GM18858 (cell line): ENCODE measurements at regions not wholly inside any gene's neighbourhood (a gene's known extent, or its start where the extent isn't known, plus 50 kb on each side); places are given as distances from the start of the nearest gene placed in this dataset.
"Not testable (repeated sequence)": the region's sequence is repeated elsewhere in the genome, so short reads cannot be mapped to it uniquely, and the experiment has no call there.

Source experiments
- ATAC-seq: cut with Tn5 transposase; IDR thresholded peaks from one replicate; pipeline ENCODE4 v1.9.1; 2021; ENCODE audit not compliant: unreplicated experiment

DNA sequence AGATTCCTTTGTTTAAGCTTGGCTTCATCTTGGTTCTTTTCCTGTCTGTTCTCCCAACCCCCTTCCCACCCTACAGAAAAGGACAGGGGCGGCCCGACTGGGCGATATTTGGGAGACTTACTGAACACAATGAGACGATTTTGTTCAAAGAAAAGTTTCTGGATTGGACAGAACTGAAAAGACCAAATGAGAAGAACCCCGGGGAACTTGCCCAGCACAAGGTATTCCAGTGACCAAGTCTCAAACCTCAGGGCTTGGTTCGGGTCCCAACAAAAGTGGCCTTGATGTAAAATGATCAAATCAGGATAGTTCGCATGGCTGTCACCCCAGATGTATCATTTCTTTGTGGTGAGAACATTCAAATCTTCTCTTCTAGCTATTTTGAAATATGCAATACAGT lies 73.9 kb upstream of the LYZL2 start:
- not testable (repeated sequence) for ATAC-seq

DNA sequence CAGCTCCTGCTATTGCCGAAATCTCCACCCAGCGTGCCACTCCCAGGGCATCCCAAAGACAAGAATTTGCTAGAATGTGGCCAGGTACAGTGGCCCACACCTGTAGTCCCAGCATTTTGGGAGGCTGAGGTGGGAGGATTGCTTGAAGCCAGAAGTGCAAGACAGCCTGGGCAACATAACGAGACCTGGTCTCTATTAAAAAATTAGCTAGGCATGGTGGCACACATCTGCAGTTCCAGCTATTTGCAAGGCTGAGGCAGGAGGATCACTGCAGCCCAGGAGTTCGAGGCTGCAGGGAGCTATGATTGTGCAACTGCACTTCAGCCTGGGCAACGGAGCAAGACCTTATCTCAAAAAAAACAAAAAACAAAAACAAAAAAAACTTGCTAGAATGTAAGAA lies 73.3 kb upstream of the LYZL2 start:
- no peak for ATAC-seq

DNA sequence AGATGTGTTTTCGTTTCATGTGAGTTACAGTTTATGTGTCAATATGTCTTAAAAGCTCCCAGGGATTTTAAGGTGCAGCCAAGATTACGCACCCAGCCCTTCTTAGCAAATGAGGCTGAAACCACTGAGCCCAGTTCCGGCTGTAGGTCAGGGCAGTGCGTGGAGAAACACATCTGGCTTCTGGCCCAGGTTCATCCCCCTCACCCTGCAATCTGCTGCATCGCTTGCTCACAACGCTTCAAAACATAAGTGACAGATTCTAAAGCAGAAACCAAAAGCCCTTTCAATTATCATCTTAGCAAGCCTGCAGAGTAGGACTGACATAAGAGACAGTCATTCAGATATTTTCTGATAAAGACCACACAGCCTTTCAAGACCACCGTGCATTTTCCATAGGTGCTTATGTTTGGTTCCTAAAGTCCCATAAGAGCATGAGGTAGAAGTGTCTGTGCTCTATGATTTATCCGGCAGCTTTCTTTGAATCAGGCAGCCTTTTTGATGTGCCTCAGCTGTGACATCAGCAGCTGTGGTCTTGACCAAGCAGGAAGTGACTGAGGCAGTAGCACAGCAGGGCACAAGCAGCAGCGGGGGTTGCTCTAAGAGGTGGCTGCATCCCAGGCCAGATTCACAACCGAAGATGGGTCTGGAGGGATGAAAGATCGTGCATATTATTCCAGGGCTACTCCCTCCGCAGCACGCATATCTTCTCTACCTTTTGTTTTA lies 72.1 kb upstream of the LYZL2 start:
- ATAC-seq: peak; percentile 48

DNA sequence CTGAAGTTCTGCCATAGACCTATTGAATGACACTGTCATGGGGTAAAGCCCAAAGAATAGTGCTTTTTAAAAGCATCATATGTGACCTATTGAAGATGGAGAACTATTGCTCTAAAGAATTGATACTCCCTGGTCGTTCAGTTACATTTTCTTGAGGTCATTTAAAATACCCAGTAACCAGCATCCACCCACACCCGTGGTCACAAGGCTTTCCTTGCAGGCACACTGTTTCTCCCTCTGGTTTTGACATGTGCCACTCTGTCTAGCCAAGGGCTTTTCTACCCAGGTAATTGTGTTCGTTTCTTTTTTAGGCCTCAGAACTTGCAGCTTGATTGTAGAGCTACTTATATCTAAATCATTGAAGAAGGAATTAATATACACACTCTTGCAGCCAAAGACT lies 68.3 kb upstream of the LYZL2 start:
- no peak for ATAC-seq

DNA sequence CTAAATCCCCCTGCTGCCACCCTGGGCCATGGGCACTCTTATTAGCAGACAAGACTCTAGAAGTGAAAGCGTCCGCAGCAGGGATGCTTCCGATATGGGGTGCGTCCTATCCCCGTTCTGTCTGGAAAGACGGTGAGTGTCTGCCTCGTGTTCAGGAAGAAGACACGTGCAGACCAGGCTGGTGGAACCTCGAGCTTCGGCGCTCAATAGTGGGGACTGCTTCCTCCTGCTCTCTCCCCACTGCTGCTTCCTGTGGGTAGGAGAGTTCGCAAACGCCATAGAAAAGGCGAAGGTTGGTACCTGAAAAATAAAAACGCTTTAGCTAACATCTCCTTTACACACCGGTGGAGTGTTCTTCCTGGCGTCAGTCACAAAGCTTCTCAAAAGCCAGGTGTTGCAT lies 67.7 kb upstream of the LYZL2 start:
- not testable (repeated sequence) for ATAC-seq

DNA sequence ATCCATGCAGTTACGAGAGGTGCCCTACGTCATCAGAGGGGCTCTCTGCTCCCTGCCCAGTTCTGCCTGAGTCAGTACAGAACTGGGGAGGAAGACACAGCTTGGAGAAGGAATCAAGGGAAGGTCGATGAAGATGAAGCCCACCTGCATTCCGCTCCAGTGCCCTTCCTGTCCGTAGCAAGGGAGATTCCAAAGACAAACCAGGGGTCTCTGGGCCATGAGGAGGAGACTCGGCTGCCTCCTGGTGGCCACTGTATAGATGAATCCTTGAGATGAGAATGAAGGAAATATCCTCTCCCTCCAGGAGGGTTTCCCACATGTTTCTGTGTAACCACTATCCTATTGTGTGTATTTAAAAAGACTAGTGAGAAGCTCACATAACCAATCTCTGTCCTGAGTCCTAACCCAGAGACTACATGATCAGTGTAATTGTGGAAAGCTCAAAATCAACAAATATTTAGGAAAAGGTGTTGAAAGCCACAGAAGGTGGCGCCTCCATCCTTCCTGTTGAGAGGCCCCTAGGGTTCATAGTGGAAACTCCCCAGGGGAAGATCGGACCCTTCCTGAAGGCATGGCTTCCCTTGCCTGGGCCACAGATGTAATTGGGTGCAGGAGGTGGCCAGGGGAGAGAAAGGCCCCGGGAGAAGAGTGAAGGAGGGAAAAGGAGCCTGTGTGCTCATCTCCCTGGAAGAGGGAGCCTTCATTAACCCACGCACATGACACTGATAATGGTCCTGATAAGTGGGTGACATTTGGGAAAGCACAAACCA lies 67.0 kb upstream of the LYZL2 start:
- ATAC-seq: not testable (repeated sequence)

DNA sequence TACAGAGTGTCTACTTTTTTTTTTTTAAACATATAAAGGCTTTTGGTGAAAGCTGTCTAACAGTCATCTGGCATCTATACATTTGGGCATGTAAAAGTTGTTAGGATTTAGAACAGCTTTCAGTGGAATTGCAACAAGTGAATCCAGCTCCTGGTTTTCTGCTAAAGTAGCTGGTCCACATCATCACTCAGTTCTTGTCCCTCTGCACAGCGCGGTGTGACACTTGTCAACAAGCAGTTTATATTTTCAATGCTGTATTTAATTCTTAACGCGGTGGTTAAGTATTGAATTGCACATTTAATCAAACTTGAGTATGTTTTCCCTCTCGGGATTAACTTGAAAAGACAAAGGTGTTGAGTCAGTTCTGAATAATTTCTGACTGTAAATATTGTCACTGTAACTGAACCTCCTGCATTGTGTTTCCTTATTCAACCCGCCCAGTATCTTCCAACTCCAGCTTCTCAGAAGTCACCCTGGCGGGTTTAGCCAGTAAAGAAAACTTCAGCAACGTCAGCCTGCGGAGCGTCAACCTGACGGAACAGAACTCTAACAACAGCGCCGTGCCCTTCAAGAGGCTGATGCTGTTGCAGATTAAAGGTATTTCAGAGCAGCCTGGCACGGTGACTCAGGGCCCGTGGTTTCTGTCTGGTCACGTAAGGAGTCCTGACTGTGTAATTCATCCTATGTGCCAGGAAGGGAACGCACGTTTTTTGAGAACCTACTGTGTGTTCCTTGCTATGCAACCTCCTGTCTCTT lies 66.1 kb upstream of the LYZL2 start:
- not testable (repeated sequence) for ATAC-seq

DNA sequence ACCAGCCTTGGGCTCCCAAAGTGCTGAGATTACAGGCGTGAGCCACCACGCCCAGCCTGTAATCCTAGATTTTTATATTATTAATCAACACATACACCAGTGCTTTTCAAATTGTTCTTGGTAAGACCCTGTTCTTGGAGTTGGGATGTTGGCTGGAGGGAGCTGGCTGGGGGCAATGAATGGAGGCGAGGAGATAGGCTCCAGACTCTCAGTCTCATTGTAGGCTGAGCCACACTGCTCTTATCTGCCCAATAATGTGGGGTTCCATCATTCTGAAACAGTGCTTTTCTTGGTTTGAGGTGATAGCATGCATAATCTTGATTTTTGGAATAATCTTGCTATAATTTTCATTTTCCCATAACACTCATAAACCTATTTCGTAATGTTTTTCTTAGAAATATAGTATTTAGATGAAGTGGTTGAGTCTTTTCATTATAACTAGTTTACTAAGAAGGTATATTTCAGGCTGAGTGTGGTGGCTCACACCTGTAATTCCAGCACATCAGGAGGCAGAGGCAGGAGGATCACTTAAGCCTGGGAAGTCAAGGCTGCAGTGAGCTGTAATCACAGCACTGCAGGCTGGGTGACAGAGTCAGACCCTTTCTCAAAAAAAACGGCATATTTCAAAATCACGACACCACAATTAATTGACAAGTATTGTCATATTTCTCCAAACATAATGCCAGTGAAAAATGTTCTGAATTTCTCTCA lies 65.1 kb upstream of the LYZL2 start:
- no peak for ATAC-seq

DNA sequence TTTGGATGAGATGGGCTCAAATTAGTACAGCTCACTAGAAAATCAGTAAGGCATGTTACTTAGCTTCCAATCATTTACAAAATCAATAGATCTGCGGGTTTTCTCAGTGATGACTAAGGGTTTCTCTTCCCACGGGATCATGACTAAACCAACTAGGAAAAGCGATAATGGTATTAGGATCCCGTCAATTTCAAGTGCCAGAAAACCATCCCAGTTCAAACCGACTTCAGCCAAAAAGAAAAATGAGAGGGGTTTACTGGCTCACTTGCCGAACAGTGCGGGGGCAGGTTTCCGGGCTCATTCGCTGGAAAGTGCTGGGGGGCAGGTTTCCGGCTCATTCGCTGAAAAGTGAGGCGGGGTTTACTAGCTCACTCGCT lies 62.1 kb upstream of the LYZL2 start:
- no peak for ATAC-seq

DNA sequence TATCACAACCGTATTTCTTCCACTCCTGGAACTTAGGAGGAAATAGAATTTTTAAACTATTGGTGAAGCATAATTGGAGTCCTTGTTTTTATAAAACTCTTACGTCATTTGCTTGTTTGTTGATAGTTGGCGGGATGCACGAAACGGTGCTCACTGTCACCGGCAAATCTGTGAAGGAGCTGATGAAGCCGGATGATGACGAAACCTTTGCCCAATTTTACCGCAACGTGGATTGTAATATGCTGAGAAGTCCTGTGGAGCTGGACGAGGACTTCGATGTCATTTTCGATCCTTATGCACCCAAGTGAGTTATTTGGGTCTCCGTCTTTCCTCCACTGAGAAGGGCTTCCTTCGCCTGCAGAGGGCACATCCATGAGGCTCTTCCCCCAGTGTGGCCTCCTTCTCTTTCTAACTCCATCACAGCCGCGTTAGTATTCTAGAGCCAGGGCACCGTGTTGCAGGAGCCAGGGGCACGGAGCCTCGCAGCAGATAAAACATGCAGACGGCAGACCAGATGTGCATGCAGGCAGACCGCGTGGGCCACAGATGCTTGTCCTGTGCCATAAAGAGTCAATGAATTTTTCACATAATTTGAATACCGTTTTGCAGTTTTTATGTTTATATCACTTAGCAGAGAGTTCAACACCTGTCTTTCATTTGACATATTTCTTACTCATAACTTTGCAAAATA lies 61.5 kb upstream of the LYZL2 start:
- ATAC-seq: not testable (repeated sequence)

DNA sequence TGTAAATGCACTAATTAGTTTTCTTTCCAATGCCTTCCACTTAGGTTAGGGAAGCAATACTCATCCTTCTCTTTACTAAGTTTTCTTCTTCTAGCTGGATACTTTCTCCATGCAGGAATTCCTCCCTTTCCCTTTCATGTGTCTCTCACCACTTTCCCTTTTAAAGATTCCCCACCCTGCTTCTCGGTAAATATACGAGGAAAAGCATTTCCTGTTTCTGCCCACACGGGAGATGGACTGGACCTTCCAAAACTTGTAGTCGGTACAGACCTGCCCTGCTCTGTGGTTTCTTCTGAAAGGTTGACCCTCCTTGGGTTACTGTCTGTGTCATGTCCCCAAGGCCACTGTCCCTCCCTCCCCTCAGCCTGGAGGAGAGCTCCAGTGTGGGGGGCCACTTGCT lies 58.9 kb upstream of the LYZL2 start:
- no peak for ATAC-seq

DNA sequence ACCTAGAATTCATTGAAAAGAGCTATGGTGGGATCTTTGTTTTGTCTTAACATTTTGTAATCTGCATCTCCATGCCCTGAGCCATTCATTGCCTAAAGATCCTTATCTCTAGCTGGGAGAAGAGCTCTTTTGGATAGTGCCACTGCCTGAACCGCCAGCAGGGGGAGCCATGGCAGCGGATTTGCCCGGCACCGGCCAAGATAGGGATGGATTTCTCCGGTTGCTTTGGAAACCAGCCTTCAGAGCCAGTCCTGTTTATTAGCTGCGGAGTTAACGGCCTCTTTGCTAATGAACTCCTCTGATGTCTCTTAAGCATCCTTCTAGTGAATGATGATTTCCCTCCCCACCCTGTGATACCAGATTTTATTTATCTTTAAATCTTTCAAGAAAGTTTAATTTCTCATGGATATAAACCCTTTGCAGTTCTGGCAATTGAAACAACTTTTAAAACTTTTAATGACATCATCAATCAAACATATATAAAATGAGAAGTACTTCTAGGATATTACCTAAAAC lies 58.2 kb upstream of the LYZL2 start:
- ATAC-seq: no peak

DNA sequence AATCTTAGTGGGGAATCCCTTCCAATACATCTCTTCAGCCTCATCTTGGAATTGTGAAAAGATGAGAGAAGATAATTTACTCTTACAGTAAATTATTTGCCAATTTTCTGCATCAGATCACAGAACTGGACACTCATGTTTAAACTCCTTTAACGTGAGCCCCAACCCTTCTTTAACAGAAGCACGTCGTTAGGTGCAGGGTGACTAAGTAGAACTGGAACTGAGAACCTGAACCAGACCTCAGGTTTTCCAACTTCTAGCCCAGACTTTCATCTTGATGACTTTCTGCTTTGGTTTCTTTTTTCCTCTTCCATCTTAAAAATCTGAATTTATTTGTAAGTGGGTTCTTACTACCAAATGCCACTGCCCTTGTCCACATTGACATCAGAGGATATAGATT lies 57.2 kb upstream of the LYZL2 start:
- no peak for ATAC-seq

DNA sequence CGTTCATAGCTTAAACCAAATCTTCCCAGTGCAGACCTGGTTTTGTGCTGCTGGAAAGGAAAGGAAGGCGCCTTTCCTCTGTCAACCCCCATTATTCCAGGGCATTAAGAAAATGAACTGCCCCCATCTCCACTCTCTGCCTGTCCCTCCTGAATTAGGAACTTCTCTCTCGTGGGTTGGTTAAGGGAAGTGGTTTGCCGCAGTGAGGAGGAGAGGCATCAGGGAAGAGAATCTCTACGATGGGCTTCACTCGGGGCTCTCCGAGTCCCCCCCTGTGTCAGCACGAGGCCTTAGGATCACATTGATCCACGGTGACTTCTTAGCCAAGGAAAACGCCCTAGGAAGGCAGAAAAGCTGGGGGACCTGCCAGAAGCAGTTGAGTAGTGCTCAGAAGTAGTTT lies 53.9 kb upstream of the LYZL2 start:
- no peak for ATAC-seq

DNA sequence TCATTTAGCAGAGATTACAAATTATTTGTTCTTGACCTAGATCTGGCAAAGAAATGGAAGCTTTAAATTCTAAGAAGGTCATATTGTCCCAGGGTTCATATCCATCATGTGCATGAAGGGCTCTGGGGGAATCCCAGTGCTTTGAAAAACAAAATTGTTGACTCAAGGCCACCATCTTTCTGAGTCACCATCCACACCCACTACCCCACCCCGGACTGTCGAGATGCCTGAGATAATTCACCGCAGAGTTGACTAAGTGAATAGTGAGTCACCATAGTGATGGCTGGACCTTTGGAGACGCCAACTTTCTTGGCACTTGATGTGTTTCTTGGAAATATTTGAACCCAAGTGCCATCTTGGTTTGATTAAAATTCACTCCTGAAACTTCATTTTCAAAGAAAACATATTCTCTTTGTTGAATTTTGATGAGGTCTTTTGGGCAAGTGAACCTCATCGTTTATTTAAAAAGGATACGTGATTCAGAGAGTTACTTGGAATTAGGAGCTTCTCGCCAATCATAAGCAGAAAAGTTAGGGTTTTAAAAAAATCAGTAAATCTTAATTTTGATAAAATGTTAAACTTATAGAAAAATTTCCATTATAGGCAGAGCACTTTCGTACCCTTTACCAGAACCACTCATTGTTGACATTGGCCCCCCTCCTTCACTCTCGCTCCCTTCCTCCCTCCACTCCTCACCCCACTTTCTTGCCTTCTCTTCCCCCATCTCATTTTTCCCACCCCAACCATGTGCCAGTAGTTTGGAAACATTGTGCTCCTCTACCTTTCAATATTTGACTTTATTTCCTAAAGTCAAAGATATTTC lies 53.0 kb upstream of the LYZL2 start:
- not testable (repeated sequence) for ATAC-seq

DNA sequence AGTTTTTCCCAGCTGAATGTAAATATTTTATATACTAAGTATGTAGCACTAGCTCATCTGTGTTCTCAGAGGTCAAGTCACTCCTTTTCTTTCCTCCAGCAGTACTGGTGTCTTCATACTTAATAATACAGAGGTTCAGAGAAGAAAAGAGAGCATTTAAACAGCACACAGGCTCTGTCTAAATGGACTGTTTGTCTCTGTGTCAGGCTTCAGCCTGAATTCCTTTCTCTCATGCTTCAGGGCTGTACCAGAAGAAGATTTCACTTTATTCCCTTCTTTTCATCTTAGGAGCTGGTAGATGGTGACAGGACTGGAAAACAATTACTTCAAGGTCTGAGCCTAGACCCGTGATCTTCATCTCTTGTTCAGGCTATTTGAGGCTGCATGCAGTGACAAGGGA lies 51.4 kb upstream of the LYZL2 start:
- ATAC-seq: no peak
